ENCODE measurements at regions not wholly inside any gene's neighbourhood (a gene's known extent, or its start where the extent isn't known, plus 50 kb on each side); places are given as distances from the start of the nearest gene placed in this dataset.

- no peak for TF ChIP-seq CTCF (IDR thresholded peaks at IDR 0.05)
- TF ChIP-seq POLR2A (IDR thresholded peaks at IDR 0.05): no peak
Observed at GRCh38 chr10:10294881-10295529, 722.7 kb upstream of the CELF2 start.
